Mesodermal cell (in vitro differentiated cells): ENCODE measurements at regions not wholly inside any gene's neighbourhood (a gene's known extent, or its start where the extent isn't known, plus 50 kb on each side); places are given as distances from the start of the nearest gene placed in this dataset.

Experiments
- H3K27ac ChIP-seq: 2 replicates; pipeline ENCODE4 v1.7.0; 2013; ENCODE audit warnings: mild to moderate bottlenecking, low read depth, low read length, moderate library complexity; ENCODE audit not compliant: severe bottlenecking
- H3K36me3 ChIP-seq: 2 replicates; pipeline ENCODE4 v1.7.1; 2013; ENCODE audit warnings: mild to moderate bottlenecking, low read length, moderate library complexity; ENCODE audit not compliant: control insufficient read depth, insufficient read depth
- H3K4me1 ChIP-seq: one replicate; pipeline ENCODE4 v1.7.1; 2013; ENCODE audit warnings: mild to moderate bottlenecking, low read length; ENCODE audit not compliant: insufficient read depth, control insufficient read depth, poor library complexity, severe bottlenecking
- H3K4me3 ChIP-seq: 2 replicates; pipeline ENCODE4 v1.7.0; 2013; ENCODE audit warnings: low read length, control low read depth, mild to moderate bottlenecking; ENCODE audit not compliant: insufficient read depth, poor library complexity, severe bottlenecking; ENCODE audit errors: extremely low read depth
- H3K9me3 ChIP-seq: 2 replicates; pipeline ENCODE4 v1.7.1; 2013; ENCODE audit warnings: mild to moderate bottlenecking, low read length, moderate library complexity; ENCODE audit not compliant: control insufficient read depth
- WGBS, 2 experiments: methylation state at CpG; one replicate each; pipeline ENCODE4 v1.1.5; 2013; ENCODE audit warnings: missing lambda C conversion rate in 2 of 2; ENCODE audit not compliant: insufficient coverage in 2 of 2; 5-methylcytosine and 5-hydroxymethylcytosine counted together

- Histone ChIP-seq H3K4me3 (no peak overlapping the region), H3K4me1 (no peaks in the 10 kb centered on the region), H3K36me3 (no peaks in the 10 kb centered on the region), H3K27ac (no peak overlapping the region), H3K9me3 (peaks cover 5% of the 10 kb centered on the region)
- WGBS, 2 experiments, result 60 to 92% methylated on average over 2 to 3 of the region's 3 CpGs
Observed at GRCh38 chr13:103299079-103299478, 232.9 kb upstream of the SLC10A2 start.

GRCh38 chr13:103297083-103297482 lies 230.9 kb upstream of the SLC10A2 start:
- Histone ChIP-seq H3K36me3 (no peaks in the 10 kb centered on the region), H3K27ac (no peak overlapping the region), H3K4me3 (no peak overlapping the region), H3K4me1 (no peaks in the 10 kb centered on the region), H3K9me3 (peaks cover 5% of the 10 kb centered on the region)
- 100% methylated on average over 1 to 2 of the region's 2 CpGs for whole genome bisulfite sequencing, 2 experiments

GRCh38 chr13:103291798-103292572 lies 225.8 kb upstream of the SLC10A2 start:
- peaks cover 3% of the 10 kb centered on the region for H3K9me3 ChIP-seq
- no peaks in the 10 kb centered on the region for H3K36me3 ChIP-seq
- no peak overlapping the region for H3K4me3 ChIP-seq
- WGBS, 2 experiments, result no CpG with 5 or more reads among the region's 3 CpGs
- no peaks in the 10 kb centered on the region for H3K4me1 ChIP-seq
- H3K27ac ChIP-seq, result no peak overlapping the region

GRCh38 chr13:103291226-103291625 lies 225.0 kb upstream of the SLC10A2 start:
- H3K27ac ChIP-seq, result no peak overlapping the region
- no peaks in the 10 kb centered on the region for H3K36me3 ChIP-seq
- no peaks in the 10 kb centered on the region for H3K9me3 ChIP-seq
- no peak overlapping the region for H3K4me3 ChIP-seq
- no peaks in the 10 kb centered on the region for H3K4me1 ChIP-seq
- WGBS, 2 experiments, result 92 to 96% methylated on average over 3 of the region's 3 CpGs

GRCh38 chr13:103289681-103290080 lies 223.5 kb upstream of the SLC10A2 start:
- no peaks in the 10 kb centered on the region for H3K36me3 ChIP-seq
- H3K27ac ChIP-seq, result no peak overlapping the region
- no peaks in the 10 kb centered on the region for H3K9me3 ChIP-seq

GRCh38 chr13:103288114-103288513 lies 221.9 kb upstream of the SLC10A2 start:
- H3K4me1 ChIP-seq, result peaks cover 8% of the 10 kb centered on the region
- no peaks in the 10 kb centered on the region for H3K36me3 ChIP-seq
- WGBS, 2 experiments, result 88 to 93% methylated on average over 5 to 6 of the region's 7 CpGs
- no peaks in the 10 kb centered on the region for H3K9me3 ChIP-seq
- H3K4me3 ChIP-seq, result no peak overlapping the region
- no peak overlapping the region for H3K27ac ChIP-seq

More at GRCh38 chr13:103289681-103290080, 223.5 kb upstream of the SLC10A2 start:
- H3K4me1 ChIP-seq, result no peaks in the 10 kb centered on the region
- H3K4me3 ChIP-seq, result no peak overlapping the region

GRCh38 chr13:103287659-103288058 lies 221.4 kb upstream of the SLC10A2 start:
- Histone ChIP-seq H3K4me3 (no peak overlapping the region), H3K9me3 (no peaks in the 10 kb centered on the region), H3K27ac (no peak overlapping the region), H3K36me3 (no peaks in the 10 kb centered on the region), H3K4me1 (peaks cover 13% of the 10 kb centered on the region)

- H3K4me3 ChIP-seq, result no peak overlapping the region
- H3K9me3 ChIP-seq, result no peaks in the 10 kb centered on the region
- WGBS, 2 experiments, result 86% methylated on average over 2 of the region's 2 CpGs; no CpG with 5 or more reads in 1 of the 2 experiments
- H3K4me1 ChIP-seq, result peaks cover 15% of the 10 kb centered on the region
- H3K36me3 ChIP-seq, result no peaks in the 10 kb centered on the region
- H3K27ac ChIP-seq, result no peak overlapping the region
Observed at GRCh38 chr13:103284466-103284865, 218.2 kb upstream of the SLC10A2 start.

GRCh38 chr13:103283451-103283820 lies 217.2 kb upstream of the SLC10A2 start:
- Histone ChIP-seq H3K36me3 (no peaks in the 10 kb centered on the region), H3K9me3 (no peaks in the 10 kb centered on the region), H3K27ac (peak overlapping the region; percentile 95), H3K4me3 (no peak overlapping the region), H3K4me1 (peaks cover 15% of the 10 kb centered on the region)
- no CpG with 5 or more reads among the region's 1 CpG for WGBS, 2 experiments

GRCh38 chr13:103282571-103283450 lies 216.6 kb upstream of the SLC10A2 start:
- Histone ChIP-seq H3K9me3 (no peaks in the 10 kb centered on the region), H3K4me1 (peaks cover 15% of the 10 kb centered on the region), H3K36me3 (no peaks in the 10 kb centered on the region), H3K27ac (peak overlapping the region; percentile 95), H3K4me3 (no peak overlapping the region)
- 57 to 64% methylated on average over 9 of the region's 14 CpGs for WGBS, 2 experiments
